NCI-H1105 treated with DMSO at 0.1 percent for 48 hours (cell line): ENCODE measurements at regions not wholly inside any gene's neighbourhood (a gene's known extent, or its start where the extent isn't known, plus 50 kb on each side); places are given as distances from the start of the nearest gene placed in this dataset.
"Not testable (repeated sequence)": the region's sequence is repeated elsewhere in the genome, so short reads cannot be mapped to it uniquely, and the experiment has no call there.

Experiments
- DNase-seq: peaks from one replicate; lab custom pipeline; 2025; lab: John Stamatoyannopoulos, UW

DNA sequence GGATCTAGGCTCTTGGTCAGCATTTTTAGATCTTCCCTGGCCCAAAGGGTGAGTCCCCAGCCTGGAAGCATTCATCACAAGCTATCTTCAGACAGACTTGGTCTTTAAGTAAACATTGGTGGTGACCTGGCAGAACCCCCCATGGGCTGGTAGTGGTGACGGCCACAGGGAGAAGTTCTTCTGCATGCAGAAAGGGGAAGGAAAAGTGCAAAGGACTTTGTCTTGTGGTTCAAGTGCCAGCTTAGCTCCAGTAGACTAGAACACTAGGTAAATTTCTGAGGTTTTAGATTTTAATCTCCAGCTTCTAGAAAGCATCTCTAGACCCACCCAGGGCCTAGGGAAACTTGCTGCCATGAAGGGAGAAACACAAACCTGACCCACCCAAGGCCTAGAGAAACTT, 584.0 kb downstream of the CHSY3 start:
- DNase-seq = no peak

DNA sequence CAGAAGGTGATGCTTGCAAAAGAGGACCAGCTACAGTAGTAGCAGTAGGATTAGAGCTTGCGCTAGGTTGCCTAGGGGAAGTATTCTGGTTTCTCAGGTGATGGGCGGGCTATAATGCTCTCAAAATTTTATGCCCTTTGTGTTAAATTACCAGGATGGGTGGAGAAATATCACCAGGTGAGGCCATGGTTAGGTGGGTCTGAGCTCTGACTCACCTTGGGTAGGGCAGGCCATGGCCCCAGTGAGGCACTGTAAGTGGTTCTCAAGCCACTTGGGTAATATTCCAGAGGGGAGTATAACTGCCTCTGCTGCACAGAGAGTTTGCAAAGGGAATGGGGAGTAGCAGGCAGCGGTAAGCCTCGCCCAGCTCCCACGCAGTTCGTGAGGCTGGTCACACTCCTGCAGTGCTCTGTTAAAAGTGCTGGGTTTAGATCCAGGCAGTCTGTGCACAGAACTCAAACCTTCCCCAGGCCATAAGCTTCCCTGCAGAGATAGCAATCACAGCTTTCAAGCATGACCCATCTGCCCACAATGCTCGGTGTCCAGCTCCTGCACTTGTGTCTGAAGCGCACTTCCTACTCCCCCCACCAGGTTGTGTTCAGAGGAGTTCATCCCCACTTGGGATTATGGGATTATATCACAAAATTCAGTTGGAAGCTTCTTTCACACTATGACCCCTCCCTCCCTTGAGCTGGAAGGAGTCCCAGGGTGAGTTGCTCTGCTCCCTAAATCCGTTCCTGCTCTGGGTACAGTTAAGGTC, 575.0 kb downstream of the CHSY3 start:
- no peak for DNase-seq

DNA sequence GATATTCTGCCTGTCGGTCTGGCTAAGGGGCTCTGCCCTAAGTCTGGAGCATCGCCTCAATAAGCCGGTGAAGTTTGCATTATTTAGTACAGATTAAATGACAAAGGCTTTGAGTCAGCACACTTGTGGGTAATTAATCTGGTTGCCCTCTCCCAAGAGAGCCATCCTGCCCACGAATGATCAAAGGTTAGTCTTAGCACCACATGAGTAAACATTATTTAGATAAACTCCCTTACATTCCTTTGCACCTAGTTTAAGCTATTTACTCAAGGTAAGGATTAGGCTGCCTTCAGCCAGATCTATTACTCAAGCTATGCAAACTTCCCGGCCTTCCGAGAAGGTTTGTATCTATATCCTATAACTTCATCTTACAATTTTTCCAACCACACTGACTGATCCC, 572.1 kb downstream of the CHSY3 start:
- no peak for DNase-seq

- no peak for DNase-seq
Observed at GRCh38 chr5:130462516-130462915, 558.3 kb downstream of the CHSY3 start.

GRCh38 chr5:130455175-130455574, 550.9 kb downstream of the CHSY3 start:
- DNase-seq = no peak

DNA sequence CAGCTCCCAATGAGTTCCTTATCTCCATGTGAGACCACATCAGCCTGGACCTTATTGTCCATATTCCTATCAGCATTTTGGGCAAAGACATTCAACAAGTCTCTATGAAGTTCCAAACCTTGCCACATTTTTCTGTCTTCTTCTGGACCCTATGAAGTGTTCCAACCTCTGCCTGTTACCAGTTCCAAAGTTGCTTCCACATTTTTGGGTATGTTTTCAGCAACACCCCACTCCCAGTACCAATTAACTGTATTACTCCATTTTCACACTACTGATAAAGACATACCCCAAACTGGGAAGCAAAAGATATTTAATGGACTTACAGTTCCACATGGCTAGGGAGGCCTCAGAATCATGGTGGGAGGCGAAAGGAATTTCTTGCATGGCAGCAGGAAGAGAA, 548.5 kb downstream of the CHSY3 start:
- no peak for DNase-seq

DNA sequence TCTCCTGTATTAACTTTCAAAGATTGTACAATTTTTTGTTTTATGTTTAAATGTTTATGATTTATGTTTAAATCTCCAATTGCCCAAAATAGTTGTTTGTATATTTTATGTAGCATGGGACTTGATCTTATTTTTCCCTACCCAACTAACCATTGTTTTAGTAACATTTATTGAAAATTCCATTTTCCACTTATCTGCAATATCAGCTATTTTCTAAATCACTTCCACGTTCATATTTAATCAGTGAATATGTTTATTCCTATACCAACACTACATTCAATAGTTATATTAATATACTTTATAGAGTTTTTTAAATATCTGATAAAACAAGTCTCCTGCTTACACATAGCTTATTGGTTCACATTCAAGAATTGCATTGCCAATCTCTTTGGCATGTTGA, 532.2 kb downstream of the CHSY3 start:
- no peak for DNase-seq

DNA sequence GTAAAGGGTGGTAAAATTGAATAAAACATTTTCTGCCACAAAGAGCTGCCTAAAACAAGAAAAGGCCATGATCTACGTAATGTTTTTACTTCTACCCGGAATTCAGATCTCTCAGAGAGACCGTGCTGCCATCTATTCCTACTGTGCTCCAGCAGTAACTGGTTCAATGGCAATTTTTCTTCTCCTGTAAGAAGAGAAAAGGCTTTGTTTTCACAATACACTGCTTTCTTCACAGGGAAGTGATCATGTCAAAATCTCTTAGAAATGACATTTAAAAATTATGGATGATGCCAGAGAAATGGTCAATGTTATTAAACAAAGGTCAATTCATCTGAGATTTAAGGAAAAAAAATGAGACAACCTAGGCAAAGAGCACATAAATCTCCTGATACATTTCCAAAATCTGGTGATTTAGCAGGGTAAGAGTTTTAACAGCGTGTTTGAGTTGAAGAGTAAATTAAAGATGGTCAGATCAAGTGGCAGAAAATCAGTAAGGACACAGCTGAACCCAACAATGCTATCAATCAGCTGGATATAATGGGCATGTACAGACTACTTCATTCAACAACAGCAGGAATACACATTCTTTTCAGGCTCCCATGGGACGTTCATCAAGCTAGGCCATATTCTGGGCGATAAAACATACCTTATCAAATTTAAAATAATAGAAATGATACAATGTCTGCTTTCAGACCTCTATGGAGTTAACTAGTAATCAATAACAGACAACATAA, 523.1 kb downstream of the CHSY3 start:
- DNase-seq = no peak

DNA sequence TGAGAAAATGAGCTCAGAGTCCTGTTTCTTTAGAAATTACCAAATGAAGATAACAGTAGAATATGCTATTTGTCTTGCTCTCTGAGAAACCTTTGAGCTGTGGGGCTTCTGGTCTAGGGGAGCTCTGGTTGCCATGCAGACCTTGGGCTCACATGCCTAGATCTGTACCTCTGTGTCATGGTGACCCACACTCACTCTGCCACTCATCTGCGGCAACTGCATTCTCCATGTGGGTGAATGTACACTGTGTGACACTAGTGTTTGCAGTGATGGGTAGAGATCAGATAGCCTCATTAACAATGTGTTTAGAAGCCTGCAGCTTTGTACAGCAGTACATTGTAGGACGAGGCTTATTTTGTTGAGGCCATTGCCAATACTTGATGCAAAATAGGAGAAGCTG, 521.2 kb downstream of the CHSY3 start:
- no peak for DNase-seq

- DNase-seq = no peak
Observed at GRCh38 chr5:130424341-130424740, 520.1 kb downstream of the CHSY3 start.

GRCh38 chr5:130402906-130403305, 498.6 kb downstream of the CHSY3 start:
- DNase-seq = no peak

GRCh38 chr5:130400091-130400490, 495.8 kb downstream of the CHSY3 start:
- no peak for DNase-seq

DNA sequence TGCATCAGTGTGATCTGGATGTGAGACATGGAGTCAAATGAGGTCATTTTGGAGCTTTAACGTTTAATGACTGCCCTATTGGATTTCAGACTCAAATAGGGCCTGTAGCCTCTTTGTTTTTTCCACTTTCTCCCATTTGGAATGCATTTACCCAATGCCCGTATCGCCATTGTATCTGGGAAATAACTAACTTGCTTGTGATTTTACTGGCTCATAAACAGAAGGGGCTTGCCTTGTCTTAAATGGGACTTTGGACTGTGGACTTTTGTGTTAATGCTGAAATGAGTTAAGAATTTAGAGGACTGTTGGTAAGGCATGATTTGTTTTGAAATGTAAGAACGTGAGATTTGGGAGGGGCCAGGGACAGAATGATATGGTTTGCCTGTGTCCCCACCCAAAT, 494.6 kb downstream of the CHSY3 start:
- no peak for DNase-seq

GRCh38 chr5:130397727-130398126, 493.5 kb downstream of the CHSY3 start:
- not testable (repeated sequence) for DNase-seq

GRCh38 chr5:130397132-130397531, 492.9 kb downstream of the CHSY3 start:
- DNase-seq = no peak

GRCh38 chr5:130391727-130392264, 487.5 kb downstream of the CHSY3 start:
- DNase-seq = not testable (repeated sequence)

DNA sequence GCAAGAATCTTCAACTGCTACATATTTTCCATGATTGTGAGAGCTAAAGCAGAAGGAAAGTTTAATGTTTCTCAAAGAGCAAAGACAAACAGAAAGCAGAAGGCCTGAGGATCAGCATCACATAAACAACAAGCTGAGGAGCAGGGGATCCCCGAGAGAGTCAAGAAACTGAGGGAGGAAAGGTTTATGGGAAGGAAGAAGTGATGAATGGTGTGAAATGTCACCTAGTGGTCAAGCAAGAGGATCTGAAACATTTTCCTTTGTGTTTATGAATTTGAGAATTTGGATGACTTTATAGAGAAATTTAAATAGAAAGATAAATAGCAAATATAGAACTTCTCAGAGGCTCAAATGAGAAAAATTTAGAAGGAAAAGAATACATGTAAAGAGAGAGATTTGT, 481.9 kb downstream of the CHSY3 start:
- DNase-seq = no peak

GRCh38 chr5:130385656-130386055, 481.4 kb downstream of the CHSY3 start:
- no peak for DNase-seq

- DNase-seq = no peak
Observed at GRCh38 chr5:130365956-130366355, 461.7 kb downstream of the CHSY3 start.

GRCh38 chr5:130350131-130350530, 445.9 kb downstream of the CHSY3 start:
- no peak for DNase-seq

DNA sequence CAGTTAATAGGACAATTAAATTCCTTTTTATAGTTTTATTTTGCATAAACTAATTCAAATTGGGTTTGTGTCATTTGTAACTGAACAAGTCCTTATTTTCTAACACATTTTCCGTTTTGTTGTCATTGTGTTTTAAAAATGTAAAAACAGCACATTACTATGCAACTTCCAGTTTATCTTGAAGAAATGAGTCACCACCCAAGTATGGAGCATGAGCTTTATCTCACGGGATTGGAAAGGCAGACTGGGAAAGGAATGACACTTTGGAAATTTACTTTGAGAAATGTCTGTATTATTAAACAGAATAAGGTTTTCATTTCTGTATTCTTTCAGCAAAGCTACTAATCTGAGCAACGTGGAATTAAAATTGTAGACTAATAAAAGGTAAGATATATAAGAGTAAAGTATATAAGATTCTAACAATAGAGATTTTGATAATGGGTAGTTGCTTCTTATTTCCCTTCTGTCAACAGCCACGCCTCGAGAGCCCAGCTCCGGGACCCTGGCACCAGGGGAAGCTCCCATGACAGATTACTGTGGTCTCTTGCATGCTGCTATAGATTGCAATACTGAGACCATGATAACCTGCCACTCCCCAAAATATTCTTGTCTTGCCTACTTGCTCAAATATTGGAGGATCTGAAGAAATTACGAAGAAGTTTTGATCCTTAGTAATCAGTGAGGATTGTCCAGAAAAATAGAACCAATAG, 433.1 kb downstream of the CHSY3 start:
- DNase-seq = no peak

- no peak for DNase-seq
Observed at GRCh38 chr5:130335117-130335516, 430.9 kb downstream of the CHSY3 start.

DNA sequence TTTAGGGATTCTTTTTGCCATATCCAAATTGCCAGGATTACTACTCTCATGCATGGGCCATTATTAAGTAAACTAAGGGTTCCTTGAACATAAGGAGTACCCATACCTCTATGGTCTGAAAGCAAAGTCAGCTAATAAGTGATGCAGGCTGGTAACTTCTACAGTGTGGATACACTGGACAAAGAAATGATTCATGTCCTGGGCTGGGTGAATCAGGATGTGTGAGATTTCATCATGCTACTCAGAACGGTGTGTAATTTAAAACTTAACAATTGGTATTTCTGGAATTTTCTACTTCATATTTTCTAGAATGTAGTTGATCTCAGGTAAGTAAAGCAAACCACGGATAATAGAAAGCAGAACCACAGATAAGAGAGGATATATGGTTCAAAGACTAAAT, 428.8 kb downstream of the CHSY3 start:
- no peak for DNase-seq
